22Rv1 (cell line): ENCODE measurements at regions not wholly inside any gene's neighbourhood (a gene's known extent, or its start where the extent isn't known, plus 50 kb on each side); places are given as distances from the start of the nearest gene placed in this dataset.

ENCODE experiments used
- H3K27ac ChIP-seq: fragments of 450-650 bp; 2 replicates; pipeline ENCODE4 v1.5.1; 2017
- ZFX ChIP-seq: fragments of 450-650 bp; IDR thresholded peaks from 2 replicates; pipeline ENCODE4 v1.6.1; 2017; ENCODE audit warnings: antibody characterized with exemption, borderline replicate concordance
- TF ChIP-seq, protein P1 (sequence below): fragments of 450-650 bp; IDR thresholded peaks from 2 replicates; pipeline ENCODE4 v1.5.1; 2017; ENCODE audit warnings: mild to moderate bottlenecking

- TF ChIP-seq, protein P1, sequence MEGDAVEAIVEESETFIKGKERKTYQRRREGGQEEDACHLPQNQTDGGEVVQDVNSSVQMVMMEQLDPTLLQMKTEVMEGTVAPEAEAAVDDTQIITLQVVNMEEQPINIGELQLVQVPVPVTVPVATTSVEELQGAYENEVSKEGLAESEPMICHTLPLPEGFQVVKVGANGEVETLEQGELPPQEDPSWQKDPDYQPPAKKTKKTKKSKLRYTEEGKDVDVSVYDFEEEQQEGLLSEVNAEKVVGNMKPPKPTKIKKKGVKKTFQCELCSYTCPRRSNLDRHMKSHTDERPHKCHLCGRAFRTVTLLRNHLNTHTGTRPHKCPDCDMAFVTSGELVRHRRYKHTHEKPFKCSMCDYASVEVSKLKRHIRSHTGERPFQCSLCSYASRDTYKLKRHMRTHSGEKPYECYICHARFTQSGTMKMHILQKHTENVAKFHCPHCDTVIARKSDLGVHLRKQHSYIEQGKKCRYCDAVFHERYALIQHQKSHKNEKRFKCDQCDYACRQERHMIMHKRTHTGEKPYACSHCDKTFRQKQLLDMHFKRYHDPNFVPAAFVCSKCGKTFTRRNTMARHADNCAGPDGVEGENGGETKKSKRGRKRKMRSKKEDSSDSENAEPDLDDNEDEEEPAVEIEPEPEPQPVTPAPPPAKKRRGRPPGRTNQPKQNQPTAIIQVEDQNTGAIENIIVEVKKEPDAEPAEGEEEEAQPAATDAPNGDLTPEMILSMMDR: no peak
- TF ChIP-seq ZFX: no peak
- H3K27ac ChIP-seq: no peak overlapping the region
These were observed 222.5 kb upstream of the SPRY2 start for GRCh38 chr13:80563439-80563838.

DNA sequence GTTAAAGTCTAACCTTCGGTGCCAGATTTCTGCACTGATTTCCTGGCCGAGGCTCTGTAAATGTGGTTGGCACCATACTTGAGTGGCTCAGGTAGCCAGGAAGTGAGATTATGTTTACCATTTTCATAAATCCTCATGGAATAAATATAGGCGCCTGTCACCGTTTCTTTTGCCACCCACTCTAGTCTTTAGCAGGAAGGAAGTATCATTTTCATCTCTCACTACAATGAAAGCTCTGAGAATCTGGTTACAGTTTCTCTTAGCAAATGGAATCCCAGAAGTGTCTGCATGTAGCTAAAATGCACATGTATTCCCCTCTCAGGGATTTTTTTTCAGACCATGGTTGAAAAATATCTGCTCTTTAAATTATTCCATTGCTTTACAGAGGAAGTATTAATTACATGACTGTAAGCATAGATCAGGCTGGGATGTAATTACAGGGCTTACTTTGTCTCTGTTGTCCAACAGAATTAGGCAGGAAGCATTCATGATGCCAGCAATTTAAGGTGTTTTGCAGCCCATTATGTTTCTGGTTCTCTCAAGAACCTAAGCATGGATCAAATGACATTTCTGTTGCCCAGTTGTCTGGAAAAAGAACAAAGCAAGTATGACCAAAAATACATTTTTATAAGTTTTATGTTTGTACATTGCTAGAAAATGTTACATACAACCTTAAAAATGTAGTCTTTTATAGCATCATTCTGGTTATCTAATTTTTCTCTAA, 221.7 kb upstream of the SPRY2 start:
- TF ChIP-seq ZFX: no peak
- TF ChIP-seq, protein P1: no peak
- no peak overlapping the region for H3K27ac ChIP-seq

DNA sequence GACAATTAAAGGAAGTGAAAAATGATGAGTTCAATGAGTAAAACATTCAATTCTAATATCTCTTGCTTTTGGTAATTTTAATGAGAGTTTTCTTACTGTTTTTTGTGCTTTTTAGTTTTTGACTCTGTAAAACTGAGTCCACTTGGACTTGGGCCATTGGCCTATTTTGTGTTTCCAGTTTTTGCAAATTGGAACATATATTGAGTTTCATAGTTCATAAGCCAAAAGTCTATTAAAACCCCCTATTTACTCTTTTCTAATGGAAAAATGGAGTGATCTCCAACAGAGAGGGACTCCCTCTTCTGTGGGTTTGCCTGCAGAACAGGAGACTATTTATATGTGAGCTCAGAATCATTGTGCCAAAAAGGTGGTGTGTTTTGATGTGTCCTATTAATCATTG, 219.7 kb upstream of the SPRY2 start:
- TF ChIP-seq, protein P1: no peak
- TF ChIP-seq ZFX: no peak
- no peak overlapping the region for H3K27ac ChIP-seq

DNA sequence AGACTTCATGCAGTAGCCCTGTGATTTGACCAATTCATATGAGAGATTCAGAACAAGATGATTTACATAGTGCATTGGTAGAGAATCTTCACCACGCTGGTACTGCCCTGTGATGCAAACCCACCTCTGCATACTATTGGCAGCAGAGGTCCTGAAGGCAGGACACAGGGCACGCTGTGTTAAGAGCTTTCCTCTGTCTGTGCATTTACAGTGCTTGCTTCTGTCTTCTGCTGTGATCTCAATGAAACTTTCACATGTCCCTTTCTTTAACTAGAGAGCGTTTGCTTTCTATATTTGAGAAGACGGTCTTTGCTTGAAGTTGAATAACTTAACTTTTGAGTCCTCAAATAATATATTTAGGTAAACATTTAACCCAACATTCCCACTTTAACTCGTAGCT, 219.0 kb upstream of the SPRY2 start:
- TF ChIP-seq ZFX: no peak
- TF ChIP-seq, protein P1: no peak
- no peak overlapping the region for H3K27ac ChIP-seq

- H3K27ac ChIP-seq: no peak overlapping the region
- TF ChIP-seq, protein P1: no peak
- TF ChIP-seq ZFX: no peak
These were observed 217.1 kb upstream of the SPRY2 start for GRCh38 chr13:80558074-80558473.

DNA sequence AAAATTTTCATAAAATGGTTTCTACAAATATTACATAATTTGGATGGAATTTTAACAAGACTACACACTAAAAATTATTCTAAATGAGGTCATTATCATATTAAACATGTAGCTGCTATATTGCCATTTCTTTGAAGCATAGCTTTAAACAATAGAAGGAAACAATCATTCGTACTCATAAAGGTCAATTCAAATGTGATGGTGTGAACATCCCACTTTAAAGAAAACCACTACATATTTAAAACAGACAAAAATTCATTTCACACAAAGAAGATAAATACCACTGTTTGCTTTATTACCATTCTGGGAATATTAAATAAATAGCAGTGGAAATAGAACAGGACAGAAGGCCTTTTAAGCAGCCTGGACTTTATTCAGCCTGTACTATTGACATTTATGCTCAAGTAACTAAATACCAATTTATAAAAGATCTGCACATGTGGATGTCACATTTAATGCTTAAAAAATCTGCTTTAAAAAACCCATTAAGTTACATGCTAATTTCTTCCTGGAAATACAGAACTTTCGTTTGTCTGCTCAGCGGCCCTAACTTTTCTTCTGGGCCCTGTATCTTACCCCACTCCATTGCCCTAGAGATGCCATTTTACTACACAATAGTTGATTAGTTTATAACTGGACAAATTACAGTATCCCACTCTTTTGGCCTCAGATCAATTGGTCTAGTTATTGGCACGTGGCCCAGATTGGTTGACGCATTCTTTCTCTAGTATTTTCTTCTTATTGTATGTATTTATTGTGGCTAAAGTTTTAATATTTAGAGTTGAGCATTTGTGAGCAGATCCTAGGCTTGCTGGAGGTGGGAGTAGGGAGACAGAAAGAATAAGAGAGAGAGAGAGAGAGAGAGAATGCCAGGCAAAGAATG, 215.1 kb upstream of the SPRY2 start:
- TF ChIP-seq, protein P1: no peak
- no peak for TF ChIP-seq ZFX
- no peak overlapping the region for H3K27ac ChIP-seq
